ENCODE measurements at regions not wholly inside any gene's neighbourhood (a gene's known extent, or its start where the extent isn't known, plus 50 kb on each side); places are given as distances from the start of the nearest gene placed in this dataset.

GRCh38 chr13:109346060-109346459 is 440.3 kb downstream of the IRS2 start:
- Histone ChIP-seq H3K27ac (no peak overlapping the region), H3K36me3 (no peaks in the 10 kb centered on the region), H3K27me3 (no peaks in the 10 kb centered on the region), H3K9me3 (no peaks in the 10 kb centered on the region), H3K4me1 (no peaks in the 10 kb centered on the region), H3K4me3 (no peak overlapping the region)
- no peak for DNase-seq
- TF ChIP-seq CTCF (IDR thresholded peaks at IDR 0.05) = no peak
- intact Hi-C loops (cut with DNase I; ENCODE audit: low total_unique reads) = no loop called here

GRCh38 chr13:109345433-109345941 is 440.9 kb downstream of the IRS2 start:
- Histone ChIP-seq H3K9me3 (no peaks in the 10 kb centered on the region), H3K4me3 (no peak overlapping the region), H3K36me3 (no peaks in the 10 kb centered on the region), H3K27ac (no peak overlapping the region), H3K4me1 (no peaks in the 10 kb centered on the region), H3K27me3 (no peaks in the 10 kb centered on the region)
- no peak for TF ChIP-seq CTCF (IDR thresholded peaks at IDR 0.05)
- intact Hi-C loops (cut with DNase I; ENCODE audit: low total_unique reads) = no loop called here
- DNase-seq = no peak

GRCh38 chr13:109344552-109345157 is 441.7 kb downstream of the IRS2 start:
- DNase-seq = no peak
- H3K9me3 ChIP-seq = no peaks in the 10 kb centered on the region
- no peak overlapping the region for H3K27ac ChIP-seq
- no peak for TF ChIP-seq CTCF (IDR thresholded peaks at IDR 0.05)
- no peaks in the 10 kb centered on the region for H3K27me3 ChIP-seq
- no peak overlapping the region for H3K4me3 ChIP-seq
- intact Hi-C loops (cut with DNase I; ENCODE audit: low total_unique reads) = no loop called here
- H3K36me3 ChIP-seq = no peaks in the 10 kb centered on the region
- H3K4me1 ChIP-seq = no peaks in the 10 kb centered on the region

- no peak overlapping the region for H3K27ac ChIP-seq
- H3K36me3 ChIP-seq = no peaks in the 10 kb centered on the region
- H3K9me3 ChIP-seq = no peaks in the 10 kb centered on the region
- intact Hi-C loops (cut with DNase I; ENCODE audit: low total_unique reads) = no loop called here
- H3K4me1 ChIP-seq = no peaks in the 10 kb centered on the region
- DNase-seq = no peak
- no peaks in the 10 kb centered on the region for H3K27me3 ChIP-seq
- TF ChIP-seq CTCF (IDR thresholded peaks at IDR 0.05) = no peak
- no peak overlapping the region for H3K4me3 ChIP-seq
These were observed 449.7 kb downstream of the IRS2 start for GRCh38 chr13:109336730-109337129.

- Histone ChIP-seq H3K9me3 (no peaks in the 10 kb centered on the region), H3K27me3 (no peaks in the 10 kb centered on the region), H3K4me3 (no peak overlapping the region), H3K27ac (no peak overlapping the region), H3K4me1 (no peaks in the 10 kb centered on the region), H3K36me3 (no peaks in the 10 kb centered on the region)
- intact Hi-C loops (cut with DNase I; ENCODE audit: low total_unique reads) = no loop called here
- TF ChIP-seq CTCF (IDR thresholded peaks at IDR 0.05) = no peak
- DNase-seq = no peak
These were observed 452.3 kb downstream of the IRS2 start for GRCh38 chr13:109333893-109334651.
